ENCODE measurements at regions not wholly inside any gene's neighbourhood (a gene's known extent, or its start where the extent isn't known, plus 50 kb on each side); places are given as distances from the start of the nearest gene placed in this dataset.

DNA sequence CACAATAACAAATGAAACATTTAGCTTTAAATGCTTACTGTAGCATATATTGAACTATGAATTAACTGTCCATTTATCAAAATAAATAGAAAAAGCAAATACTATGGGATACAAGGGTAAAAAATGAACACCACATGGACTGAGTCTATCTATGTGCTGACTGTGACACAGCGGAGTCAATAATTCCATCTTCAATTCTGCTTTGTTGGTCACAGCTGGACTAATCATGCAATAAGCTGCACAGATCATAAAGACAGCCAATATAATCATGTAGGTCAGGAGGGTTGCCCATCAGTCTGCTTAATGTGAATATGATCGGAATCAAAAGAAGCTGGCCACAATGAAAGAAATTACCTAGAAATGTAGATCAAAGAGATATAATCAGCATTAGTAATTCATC lies 95.7 kb upstream of the FAM47A start:
- ATAC-seq (no peak), DNase-seq (no peak)
- H3K27me3 Mint-ChIP-seq: no peaks in the 10 kb centered on the region
- no peak overlapping the region for H3K4me3 Mint-ChIP-seq
- H3K9me3 Mint-ChIP-seq: no peaks in the 10 kb centered on the region
- no peak overlapping the region for H3K27ac Mint-ChIP-seq
- H3K4me1 Mint-ChIP-seq: no peaks in the 10 kb centered on the region

DNA sequence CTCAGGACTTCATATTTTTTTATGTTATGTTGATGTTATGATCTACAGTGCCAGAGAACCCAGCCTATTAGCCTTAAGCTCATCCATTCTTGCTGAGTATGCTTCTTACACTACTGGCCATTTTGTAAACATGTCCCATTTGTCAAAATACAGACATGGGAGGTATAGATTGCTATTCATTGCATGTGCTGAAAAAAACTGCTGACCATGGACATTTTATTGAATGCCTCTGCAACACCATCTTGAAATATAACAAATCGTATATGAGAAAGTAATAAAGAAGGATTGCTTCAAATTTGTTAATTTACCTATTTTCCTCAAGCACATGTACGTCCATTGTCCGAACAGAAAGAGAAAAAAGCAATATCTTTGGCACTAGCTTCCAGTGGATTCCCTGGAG lies 91.5 kb upstream of the FAM47A start:
- H3K27ac Mint-ChIP-seq: no peak overlapping the region
- no peaks in the 10 kb centered on the region for H3K9me3 Mint-ChIP-seq
- H3K4me3 Mint-ChIP-seq: no peak overlapping the region

GRCh38 chrX:34218063-34218462 lies 85.9 kb upstream of the FAM47A start:
- Mint-ChIP-seq H3K4me3 (no peak overlapping the region), H3K27ac (no peak overlapping the region), H3K4me1 (no peaks in the 10 kb centered on the region), H3K27me3 (no peaks in the 10 kb centered on the region), H3K9me3 (no peaks in the 10 kb centered on the region)
- DNase-seq (no peak), ATAC-seq (no peak)

More for the DNA sequence above, 91.5 kb upstream of the FAM47A start:
- Mint-ChIP-seq H3K27me3 (no peaks in the 10 kb centered on the region), H3K4me1 (no peaks in the 10 kb centered on the region)
- no peak for ATAC-seq
- DNase-seq: no peak

DNA sequence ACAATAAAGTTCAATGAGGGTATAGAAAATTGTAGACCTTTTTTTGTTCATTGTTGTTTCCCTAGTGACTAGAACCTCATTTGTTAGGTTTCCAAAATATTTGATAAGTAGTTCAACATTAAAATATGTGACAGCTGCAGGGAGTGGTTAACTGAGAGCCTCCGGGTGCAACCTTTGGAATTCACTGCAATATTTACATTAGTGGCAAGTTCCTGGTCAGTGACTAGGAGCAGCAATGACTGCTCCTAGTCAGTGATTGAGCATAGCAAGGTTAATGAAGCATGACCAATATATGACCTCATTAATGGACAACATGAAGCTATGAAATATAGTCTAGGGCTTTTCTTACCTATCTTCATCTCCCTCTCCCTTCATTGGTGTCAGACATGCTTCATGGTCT lies 65.8 kb upstream of the FAM47A start:
- Mint-ChIP-seq H3K9me3 (no peaks in the 10 kb centered on the region), H3K27ac (no peak overlapping the region), H3K4me3 (no peak overlapping the region), H3K27me3 (no peaks in the 10 kb centered on the region), H3K4me1 (no peaks in the 10 kb centered on the region)
- ATAC-seq (no peak), DNase-seq (no peak)
